ENCODE measurements at regions not wholly inside any gene's neighbourhood (a gene's known extent, or its start where the extent isn't known, plus 50 kb on each side); places are given as distances from the start of the nearest gene placed in this dataset.

GRCh38 chrX:98795636-98796035 lies 1614.4 kb downstream of the PCDH19 start:
- DNase-seq (ENCODE audit: low read depth, low spot score), result peak; percentile 62

- no peak for DNase-seq (ENCODE audit: low read depth, low spot score)
Observed at GRCh38 chrX:98755912-98756311, 1654.2 kb downstream of the PCDH19 start.

GRCh38 chrX:98731821-98732220 lies 1678.3 kb downstream of the PCDH19 start:
- DNase-seq (ENCODE audit: low read depth, low spot score), result no peak

- DNase-seq (ENCODE audit: low read depth, low spot score), result no peak
Observed at GRCh38 chrX:98717970-98718369, 1692.1 kb downstream of the PCDH19 start.

Measured in astrocyte of the hippocampus (primary cell).